GM18867 (cell line): ENCODE measurements at regions not wholly inside any gene's neighbourhood (a gene's known extent, or its start where the extent isn't known, plus 50 kb on each side); places are given as distances from the start of the nearest gene placed in this dataset.
"Not testable (repeated sequence)": the region's sequence is repeated elsewhere in the genome, so short reads cannot be mapped to it uniquely, and the experiment has no call there.

Experiments used
- ATAC-seq: cut with Tn5 transposase; IDR thresholded peaks from one replicate; pipeline ENCODE4 v1.9.1; 2021; ENCODE audit warnings: mild to moderate bottlenecking, moderate library complexity; ENCODE audit not compliant: unreplicated experiment

DNA sequence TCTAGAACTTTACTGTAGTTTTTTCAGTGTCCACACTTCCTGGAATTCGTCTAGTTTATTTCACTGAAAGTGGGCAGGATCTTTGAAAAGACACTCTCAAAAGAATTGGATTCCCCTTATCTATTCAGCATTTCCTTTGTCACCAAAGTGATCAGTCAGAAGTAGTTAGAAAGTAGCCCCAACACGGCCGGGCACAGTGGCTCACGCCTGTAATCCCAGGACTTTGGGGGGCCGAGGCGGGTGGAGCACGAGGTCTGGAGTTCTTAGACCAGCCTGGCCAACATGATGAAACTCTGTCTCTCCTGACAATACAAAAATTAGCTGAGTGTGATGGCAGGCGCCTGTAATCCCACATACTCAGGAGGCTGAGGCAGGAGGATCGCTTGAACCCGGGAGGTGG lies 69.0 kb upstream of the KMT2C start:
- ATAC-seq = no peak

DNA sequence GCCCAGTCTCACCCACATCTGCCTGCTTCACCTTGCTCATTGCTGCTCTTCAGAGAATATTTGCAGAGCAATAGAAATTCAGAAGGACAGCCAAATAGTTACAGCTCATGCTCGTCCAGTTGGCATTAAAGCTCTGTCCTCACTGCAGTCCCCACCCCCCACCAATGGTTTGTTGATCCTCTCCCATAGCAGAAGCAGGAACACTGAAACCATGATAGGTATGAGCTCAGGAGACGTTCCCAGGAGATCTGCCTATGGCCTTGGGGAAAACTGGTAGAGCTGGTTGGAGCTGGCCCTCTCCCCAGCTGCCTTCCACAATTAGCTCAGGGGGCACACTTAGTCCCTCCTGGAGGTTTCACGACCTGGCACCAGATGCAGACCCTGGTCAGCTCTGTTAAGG lies 68.6 kb upstream of the KMT2C start:
- no peak for ATAC-seq

DNA sequence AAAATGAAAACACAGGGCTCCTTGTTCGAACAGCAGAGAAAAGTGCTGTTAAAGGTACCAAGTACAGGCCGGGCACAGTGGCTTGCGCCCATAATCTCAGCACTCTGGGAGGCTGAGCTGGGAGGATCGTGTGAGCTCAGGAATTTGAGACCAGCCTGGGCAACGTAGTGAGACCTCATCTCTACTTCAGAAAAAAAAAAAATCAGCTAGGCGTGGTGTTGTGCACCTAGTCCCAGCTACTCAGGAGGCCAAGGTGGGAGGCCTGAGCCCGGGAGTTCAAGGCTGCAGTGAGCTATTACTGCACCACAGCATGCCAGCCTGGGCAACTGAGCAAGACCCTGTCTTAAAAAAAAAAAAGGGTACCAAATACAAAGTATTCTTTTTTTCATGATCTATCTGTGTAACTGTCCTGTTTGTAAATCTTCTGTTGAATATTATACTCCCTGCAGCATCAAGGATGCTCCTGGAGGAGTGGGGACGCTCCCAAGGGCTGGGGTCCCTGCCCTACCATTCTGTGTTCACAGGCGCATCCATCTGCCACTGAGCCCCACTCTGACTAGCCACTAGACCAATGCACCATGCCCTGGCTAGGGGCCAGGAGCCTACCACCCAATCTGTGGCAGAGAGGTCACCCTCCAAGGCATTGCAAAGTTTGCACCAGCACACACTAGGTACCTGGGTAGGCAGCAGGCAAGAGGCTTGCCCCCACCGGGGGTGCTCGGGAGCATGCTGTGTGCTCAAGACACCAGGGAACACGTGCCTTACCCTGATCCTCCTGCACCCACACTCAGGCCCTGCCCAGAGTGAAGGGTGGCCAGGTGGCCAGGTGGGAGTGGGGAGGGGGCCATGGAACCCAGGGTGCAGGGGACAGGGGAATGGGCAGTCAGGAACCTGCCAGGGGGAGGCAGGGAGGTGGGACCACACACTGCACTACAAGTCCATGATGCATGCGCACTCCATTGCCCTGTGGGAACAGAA lies 67.3 kb upstream of the KMT2C start:
- no peak for ATAC-seq

DNA sequence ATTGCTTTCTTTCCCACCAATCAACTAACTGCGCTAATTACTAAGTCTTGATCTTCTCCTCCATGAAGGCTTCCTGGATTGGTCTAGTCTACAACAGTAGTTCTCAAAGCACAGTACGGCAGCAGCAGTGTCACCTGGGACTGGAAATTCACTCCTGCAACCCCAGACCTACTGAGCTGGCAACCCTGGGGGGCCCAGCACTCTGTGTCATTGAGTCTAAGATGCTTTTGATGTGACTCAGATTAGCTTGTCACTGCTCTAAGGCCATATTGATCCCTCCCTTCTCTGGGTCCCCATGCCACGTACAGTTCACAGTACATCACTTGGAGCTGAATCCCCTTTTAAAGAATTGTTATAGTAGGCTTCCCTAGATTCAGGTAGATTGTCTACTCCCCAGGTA lies 65.7 kb upstream of the KMT2C start:
- ATAC-seq = no peak

DNA sequence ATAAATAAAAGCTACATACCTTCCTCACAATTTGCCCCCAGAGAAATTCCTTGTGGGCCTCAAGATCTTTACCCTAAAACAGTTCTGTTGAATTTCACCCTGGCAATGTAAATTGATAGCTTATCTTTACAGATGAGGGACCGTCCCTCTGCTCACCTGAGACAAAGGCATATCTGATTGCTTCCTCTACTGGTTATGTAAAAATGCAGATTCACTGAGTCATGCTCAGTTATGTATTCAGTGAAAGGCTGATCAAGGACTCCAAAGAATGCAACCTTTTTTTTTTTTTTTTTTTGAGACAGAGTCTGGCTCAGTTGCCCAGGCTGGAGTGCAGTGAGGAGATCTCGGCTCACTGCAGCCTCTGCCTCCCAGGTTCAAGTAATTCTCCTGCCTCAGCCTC lies 64.2 kb upstream of the KMT2C start:
- not testable (repeated sequence) for ATAC-seq

DNA sequence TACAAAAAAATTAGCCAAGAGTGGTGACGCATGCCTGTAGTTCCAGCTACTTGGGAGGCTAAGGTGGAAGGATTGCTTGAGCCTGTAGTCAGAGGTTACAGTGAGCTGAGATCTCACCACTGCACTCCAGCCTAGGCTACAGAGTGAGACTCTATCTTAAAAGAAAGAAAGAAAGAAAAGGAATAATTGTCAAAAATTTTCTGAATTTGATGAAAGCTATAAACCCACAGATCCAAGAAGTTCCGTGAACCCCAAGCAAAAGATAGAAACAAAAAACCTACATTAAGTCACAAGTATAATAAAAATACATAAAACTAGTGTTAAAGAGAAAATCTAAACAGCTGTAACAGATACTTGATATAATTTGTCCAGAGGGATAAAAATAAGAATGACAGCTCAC lies 60.1 kb upstream of the KMT2C start:
- no peak for ATAC-seq

DNA sequence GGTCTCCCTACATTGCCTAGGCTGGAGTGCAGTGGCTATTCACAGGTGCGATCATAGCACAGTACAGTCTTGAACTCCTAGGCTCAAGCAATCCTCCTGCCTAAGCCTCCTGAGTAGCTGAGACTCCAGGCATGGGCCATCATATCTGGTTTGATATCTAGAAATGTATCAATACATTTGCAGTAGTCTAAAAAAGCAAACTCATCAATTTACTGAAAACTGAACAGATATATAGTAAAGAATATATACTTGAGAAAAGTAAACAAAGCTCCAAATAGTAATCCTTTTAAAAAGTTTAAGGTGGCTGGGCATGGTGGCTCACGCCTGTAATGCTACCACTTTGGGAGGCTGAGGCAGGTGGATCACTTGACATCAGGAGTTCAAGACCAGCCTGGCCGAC lies 57.1 kb upstream of the KMT2C start:
- ATAC-seq = no peak

DNA sequence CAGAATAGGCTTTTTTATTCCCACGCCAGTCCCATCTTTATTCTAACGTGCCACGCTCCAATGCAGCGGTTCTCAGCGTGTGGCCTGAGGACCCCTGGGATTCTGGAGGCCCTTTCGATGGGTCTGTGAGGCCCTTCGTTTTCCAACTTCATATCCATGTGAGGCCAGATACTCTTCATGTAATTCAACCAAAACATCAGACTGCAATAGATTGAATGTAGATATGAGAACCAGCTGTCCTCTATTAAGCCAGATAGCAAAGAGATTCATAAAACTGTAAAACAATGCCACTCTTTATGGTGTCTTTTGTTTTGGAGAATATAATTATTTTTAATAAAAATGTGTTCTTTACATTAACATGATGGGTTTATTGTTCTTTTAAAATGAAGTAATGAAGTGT lies 53.2 kb upstream of the KMT2C start:
- no peak for ATAC-seq

DNA sequence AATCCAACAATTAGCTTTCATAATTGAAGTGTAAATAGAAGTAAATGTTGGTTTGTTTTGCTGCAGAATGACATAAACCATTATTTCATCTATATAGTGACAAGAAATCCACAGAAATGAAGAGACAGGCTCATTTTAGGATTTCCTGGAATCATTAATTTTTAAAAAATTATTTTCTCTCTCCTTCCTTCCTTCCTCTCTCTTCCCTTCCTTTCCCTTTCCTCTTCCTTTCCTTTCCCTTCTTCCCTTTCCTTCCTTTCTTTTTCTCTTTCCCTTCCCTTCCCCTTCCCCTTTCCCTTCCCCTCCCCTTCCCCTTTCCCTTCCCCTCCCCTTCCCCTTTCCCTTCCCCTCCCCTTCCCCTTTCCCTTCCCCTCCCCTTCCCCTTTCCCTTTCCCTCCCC lies 51.2 kb upstream of the KMT2C start:
- no peak for ATAC-seq

DNA sequence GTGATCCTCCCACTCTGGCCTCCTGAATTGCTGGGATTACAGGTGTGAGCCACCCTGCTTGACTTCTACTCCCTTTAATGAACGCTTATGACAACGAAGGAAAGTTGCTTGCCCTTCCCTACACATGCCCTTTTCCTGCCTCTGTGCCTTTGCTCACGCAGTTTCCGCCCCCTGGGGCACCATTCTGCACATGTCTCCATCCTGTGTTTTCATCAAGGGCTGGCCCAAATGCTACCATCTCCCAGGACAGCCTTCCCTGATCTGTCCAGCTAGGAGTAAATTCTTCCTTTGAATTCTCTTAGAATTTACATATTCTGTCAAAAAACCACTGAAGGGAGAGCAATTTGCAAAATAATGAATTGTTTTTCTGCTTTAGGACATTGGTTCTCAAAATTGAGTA lies 50.0 kb upstream of the KMT2C start:
- ATAC-seq = no peak
